Activated naive CD8-positive, alpha-beta T cell treated with anti-CD3 and anti-CD28 coated beads, Interleukin-2, amount 50 U/mL, for 24 hours (primary cell): ENCODE measurements at regions not wholly inside any gene's neighbourhood (a gene's known extent, or its start where the extent isn't known, plus 50 kb on each side); places are given as distances from the start of the nearest gene placed in this dataset.

Source experiments
- ATAC-seq: fragments of 150-1000 bp; cut with Tn5 transposase; one replicate; pipeline ENCODE4 v1.10.0; 2021
- DNase-seq: peaks from one replicate; pipeline ENCODE4 v3.0.0; 2021
- H3K27ac Mint-ChIP-seq: one replicate; pipeline ENCODE4 v1.8.0; 2021; ENCODE audit warnings: mild to moderate bottlenecking, mixed read lengths
- H3K27me3 Mint-ChIP-seq: one replicate; pipeline ENCODE4 v1.8.0; 2021; ENCODE audit warnings: mixed read lengths
- H3K36me3 Mint-ChIP-seq: one replicate; pipeline ENCODE4 v1.8.0; 2021; ENCODE audit warnings: low read depth, mixed read lengths
- H3K4me1 Mint-ChIP-seq: one replicate; pipeline ENCODE4 v1.8.0; 2021; ENCODE audit warnings: mixed read lengths
- H3K4me3 Mint-ChIP-seq: one replicate; pipeline ENCODE4 v1.8.0; 2021; ENCODE audit warnings: mild to moderate bottlenecking, moderate library complexity, mixed read lengths
- H3K9me3 Mint-ChIP-seq: one replicate; pipeline ENCODE4 v1.8.0; 2021; ENCODE audit warnings: mixed read lengths

DNA sequence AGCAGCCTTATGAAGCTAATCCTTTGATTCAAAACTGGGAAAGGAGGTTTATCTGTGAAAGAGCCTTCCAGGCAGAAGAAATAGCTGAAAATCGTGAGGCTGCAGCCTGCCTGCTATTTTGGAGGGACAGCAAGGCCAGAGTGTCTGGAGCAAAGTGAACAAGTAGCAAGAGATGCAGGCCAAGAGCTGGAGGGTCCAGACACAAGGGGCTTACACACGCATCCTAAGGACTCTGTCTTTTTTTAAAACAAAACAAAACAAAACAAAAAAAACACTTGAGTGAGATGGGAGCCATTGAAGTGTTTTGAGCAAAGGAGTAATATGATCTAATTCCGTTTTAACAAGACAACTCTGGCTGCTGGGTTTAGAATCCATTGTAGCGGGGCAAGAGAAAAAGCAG lies 76.4 kb upstream of the BCAT1 start:
- Mint-ChIP-seq H3K9me3 (no peaks in the 10 kb centered on the region), H3K36me3 (no peaks in the 10 kb centered on the region), H3K4me1 (peaks cover 3% of the 10 kb centered on the region), H3K27me3 (no peaks in the 10 kb centered on the region), H3K27ac (no peak overlapping the region), H3K4me3 (no peak overlapping the region)
- ATAC-seq = no peak
- DNase-seq = no peak

- peaks cover 5% of the 10 kb centered on the region for H3K27me3 Mint-ChIP-seq
- H3K4me3 Mint-ChIP-seq = no peak overlapping the region
- H3K9me3 Mint-ChIP-seq = peaks cover 11% of the 10 kb centered on the region
- no peak overlapping the region for H3K27ac Mint-ChIP-seq
- H3K36me3 Mint-ChIP-seq = no peaks in the 10 kb centered on the region
- no peak for DNase-seq
- no peak for ATAC-seq
- peaks cover 3% of the 10 kb centered on the region for H3K4me1 Mint-ChIP-seq
Observed at GRCh38 chr12:25023808-25024207, 74.9 kb upstream of the BCAT1 start.

GRCh38 chr12:25020621-25021243 lies 71.8 kb upstream of the BCAT1 start:
- Mint-ChIP-seq H3K4me3 (no peak overlapping the region), H3K9me3 (peaks cover 11% of the 10 kb centered on the region), H3K27me3 (peaks cover 7% of the 10 kb centered on the region), H3K4me1 (peaks cover 3% of the 10 kb centered on the region), H3K36me3 (no peaks in the 10 kb centered on the region), H3K27ac (no peak overlapping the region)
- DNase-seq (no peak), ATAC-seq (no peak)

- H3K27me3 Mint-ChIP-seq = peaks cover 7% of the 10 kb centered on the region
- no peaks in the 10 kb centered on the region for H3K4me1 Mint-ChIP-seq
- H3K4me3 Mint-ChIP-seq = no peak overlapping the region
- H3K27ac Mint-ChIP-seq = no peak overlapping the region
- H3K36me3 Mint-ChIP-seq = no peaks in the 10 kb centered on the region
- no peak for DNase-seq
- peaks cover 11% of the 10 kb centered on the region for H3K9me3 Mint-ChIP-seq
- no peak for ATAC-seq
Observed at GRCh38 chr12:25018146-25018545, 69.2 kb upstream of the BCAT1 start.

DNA sequence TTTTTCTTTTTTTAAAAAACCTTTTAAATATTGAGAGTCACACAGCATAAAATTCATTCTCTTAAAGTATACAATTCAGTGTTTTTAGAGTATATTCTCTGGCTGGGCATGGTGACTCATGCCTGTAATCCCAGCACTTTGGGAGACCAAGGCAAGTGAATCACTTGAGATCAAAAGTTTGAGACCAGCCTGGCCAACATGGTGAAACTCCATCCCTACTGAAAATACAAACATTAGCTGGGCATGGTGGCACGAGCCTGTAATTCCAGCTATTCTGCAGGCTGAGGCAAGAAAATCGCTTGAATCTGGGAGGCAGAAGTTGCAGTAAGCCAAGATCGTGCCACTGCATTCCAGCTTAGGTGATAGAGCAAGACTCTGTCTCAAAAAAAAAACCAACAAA lies 68.4 kb upstream of the BCAT1 start:
- DNase-seq (no peak), ATAC-seq (no peak)
- Mint-ChIP-seq H3K4me1 (no peaks in the 10 kb centered on the region), H3K27ac (no peak overlapping the region), H3K4me3 (no peak overlapping the region), H3K9me3 (peaks cover 11% of the 10 kb centered on the region), H3K36me3 (no peaks in the 10 kb centered on the region), H3K27me3 (peaks cover 7% of the 10 kb centered on the region)

GRCh38 chr12:25014961-25015360 lies 66.1 kb upstream of the BCAT1 start:
- Mint-ChIP-seq H3K27me3 (peaks cover 7% of the 10 kb centered on the region), H3K27ac (no peak overlapping the region), H3K36me3 (no peaks in the 10 kb centered on the region), H3K9me3 (peaks cover 8% of the 10 kb centered on the region), H3K4me3 (no peak overlapping the region), H3K4me1 (peaks cover 2% of the 10 kb centered on the region)
- no peak for ATAC-seq
- DNase-seq = no peak

- ATAC-seq = no peak
- H3K27ac Mint-ChIP-seq = no peak overlapping the region
- peaks cover under 1% of the 10 kb centered on the region for H3K27me3 Mint-ChIP-seq
- no peak for DNase-seq
- no peaks in the 10 kb centered on the region for H3K36me3 Mint-ChIP-seq
- H3K9me3 Mint-ChIP-seq = no peaks in the 10 kb centered on the region
- H3K4me1 Mint-ChIP-seq = peaks cover 7% of the 10 kb centered on the region
- H3K4me3 Mint-ChIP-seq = no peak overlapping the region
Observed at GRCh38 chr12:25013061-25013460, 64.2 kb upstream of the BCAT1 start.

DNA sequence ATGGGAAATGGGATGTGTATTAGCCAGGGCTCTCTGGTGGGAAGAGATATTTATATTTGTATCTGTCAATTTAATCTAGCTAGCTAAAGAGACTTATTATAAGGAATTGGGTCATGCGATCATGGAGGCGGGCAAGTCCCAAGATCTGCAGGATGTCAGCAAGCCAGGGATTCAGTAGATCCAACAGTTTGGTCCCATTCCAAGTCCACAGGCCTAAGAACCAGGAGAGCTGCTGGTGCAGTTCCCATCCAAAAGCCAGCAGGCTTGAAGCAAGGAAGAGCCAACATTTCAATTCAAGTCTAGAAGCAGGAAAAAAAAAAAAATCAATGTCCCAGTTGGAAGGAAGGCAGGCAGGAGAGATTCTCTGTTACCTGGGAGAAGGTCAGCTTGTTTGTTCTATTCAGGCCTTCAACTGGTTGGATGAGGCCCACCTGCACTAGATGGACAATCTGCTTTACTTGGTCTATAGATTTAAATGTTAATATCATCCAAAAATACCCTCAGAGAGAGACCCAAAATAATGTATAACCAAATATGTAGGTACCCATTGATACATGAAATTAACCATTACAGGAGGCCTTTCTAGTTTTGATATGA lies 60.7 kb upstream of the BCAT1 start:
- no peaks in the 10 kb centered on the region for H3K36me3 Mint-ChIP-seq
- DNase-seq (no peak), ATAC-seq (no peak)
- no peak overlapping the region for H3K4me3 Mint-ChIP-seq
- no peak overlapping the region for H3K27ac Mint-ChIP-seq
- no peaks in the 10 kb centered on the region for H3K9me3 Mint-ChIP-seq
- peaks cover 12% of the 10 kb centered on the region for H3K4me1 Mint-ChIP-seq
- no peaks in the 10 kb centered on the region for H3K27me3 Mint-ChIP-seq

- H3K36me3 Mint-ChIP-seq = no peaks in the 10 kb centered on the region
- peaks cover 12% of the 10 kb centered on the region for H3K4me1 Mint-ChIP-seq
- ATAC-seq (no peak), DNase-seq (no peak)
- H3K27ac Mint-ChIP-seq = no peak overlapping the region
- H3K4me3 Mint-ChIP-seq = no peak overlapping the region
- H3K27me3 Mint-ChIP-seq = no peaks in the 10 kb centered on the region
- H3K9me3 Mint-ChIP-seq = no peaks in the 10 kb centered on the region
Observed at GRCh38 chr12:25005376-25005775, 56.5 kb upstream of the BCAT1 start.

DNA sequence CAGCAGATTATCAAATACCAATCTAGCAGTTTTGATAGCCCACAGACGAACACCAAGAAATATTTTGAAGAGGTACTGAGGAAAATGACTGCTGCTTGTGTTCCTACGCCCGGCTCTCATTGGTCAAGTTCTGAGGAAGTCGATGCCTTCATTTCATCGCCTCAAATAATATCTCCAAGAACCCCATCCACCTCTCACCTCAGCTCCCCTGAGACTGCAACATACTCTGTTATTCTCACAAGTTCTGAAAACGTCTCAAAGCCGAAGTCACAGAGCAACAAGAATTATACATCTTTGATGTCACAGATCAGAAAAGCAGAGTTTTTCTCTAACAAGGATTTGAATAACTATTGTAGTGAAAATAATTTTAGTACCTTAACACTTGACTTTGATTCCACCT lies 55.5 kb upstream of the BCAT1 start:
- H3K27ac Mint-ChIP-seq = no peak overlapping the region
- no peaks in the 10 kb centered on the region for H3K27me3 Mint-ChIP-seq
- ATAC-seq = no peak
- DNase-seq = no peak
- peaks cover 6% of the 10 kb centered on the region for H3K4me1 Mint-ChIP-seq
- H3K9me3 Mint-ChIP-seq = no peaks in the 10 kb centered on the region
- no peaks in the 10 kb centered on the region for H3K36me3 Mint-ChIP-seq
- no peak overlapping the region for H3K4me3 Mint-ChIP-seq

GRCh38 chr12:25001311-25001710 lies 52.4 kb upstream of the BCAT1 start:
- Mint-ChIP-seq H3K36me3 (no peaks in the 10 kb centered on the region), H3K4me3 (no peak overlapping the region), H3K9me3 (no peaks in the 10 kb centered on the region), H3K27ac (no peak overlapping the region), H3K4me1 (peaks cover 22% of the 10 kb centered on the region), H3K27me3 (no peaks in the 10 kb centered on the region)
- DNase-seq = no peak
- no peak for ATAC-seq
